ENCODE measurements at regions not wholly inside any gene's neighbourhood (a gene's known extent, or its start where the extent isn't known, plus 50 kb on each side); places are given as distances from the start of the nearest gene placed in this dataset.
"Not testable (repeated sequence)": the region's sequence is repeated elsewhere in the genome, so short reads cannot be mapped to it uniquely, and the experiment has no call there.

DNA sequence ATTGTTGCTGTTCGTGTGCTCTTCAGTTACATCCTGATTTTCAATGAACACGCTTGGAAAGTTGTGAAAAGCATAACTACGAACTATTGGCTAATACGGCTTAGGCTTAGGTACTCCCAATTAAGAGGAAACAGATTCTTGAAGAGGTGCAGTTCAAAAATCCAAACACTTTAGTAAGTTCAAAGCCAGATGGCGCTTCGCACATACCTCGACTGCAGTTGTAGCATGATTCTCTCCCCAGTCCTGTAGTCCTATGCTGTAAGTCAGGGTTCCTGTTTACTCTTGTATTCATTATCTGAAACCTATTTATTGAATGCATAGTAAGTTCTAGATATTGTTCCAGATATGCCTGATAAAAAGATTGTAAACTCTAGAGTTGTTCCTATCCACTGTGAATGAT lies 165.2 kb downstream of the TRIB2 start:
- DNase-seq = no peak

DNA sequence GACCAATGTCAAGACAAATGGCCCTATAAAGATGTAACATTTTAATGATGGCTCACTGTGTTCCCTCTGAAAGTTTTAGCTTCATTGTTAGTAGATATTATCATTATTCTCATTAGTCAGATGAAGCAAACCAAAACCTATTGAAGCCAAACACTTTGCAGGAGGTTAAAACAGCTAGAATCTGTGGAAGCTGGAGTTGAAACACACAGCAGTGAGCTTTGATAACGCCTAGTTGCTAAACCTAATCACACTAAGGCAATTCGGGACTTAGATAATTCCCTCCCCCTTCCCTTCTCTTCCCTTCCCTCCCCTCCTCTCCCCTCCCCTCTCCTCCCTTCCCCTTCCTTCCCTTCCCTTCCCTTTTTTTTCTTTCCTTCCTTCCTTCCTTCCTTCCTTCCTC lies 165.7 kb downstream of the TRIB2 start:
- no peak for DNase-seq

DNA sequence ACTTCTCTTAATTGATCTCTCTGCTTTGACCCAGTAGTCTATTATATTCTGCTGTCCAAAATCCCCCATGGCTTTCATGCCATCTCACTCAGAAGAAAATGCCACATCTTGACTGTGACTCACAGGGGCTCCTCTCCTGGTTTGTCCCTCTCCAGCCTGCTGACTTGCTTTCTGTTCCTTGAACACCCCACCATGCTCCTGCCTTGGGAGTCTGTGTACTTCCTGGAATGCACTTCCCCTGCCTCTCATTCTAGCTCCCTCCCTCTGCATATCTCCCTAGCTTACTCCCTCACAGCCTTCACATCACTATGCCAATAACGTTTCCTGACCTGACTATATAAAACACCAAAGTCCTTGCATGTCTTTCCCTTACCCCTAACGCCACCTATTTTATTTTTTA lies 167.2 kb downstream of the TRIB2 start:
- DNase-seq = no peak

DNA sequence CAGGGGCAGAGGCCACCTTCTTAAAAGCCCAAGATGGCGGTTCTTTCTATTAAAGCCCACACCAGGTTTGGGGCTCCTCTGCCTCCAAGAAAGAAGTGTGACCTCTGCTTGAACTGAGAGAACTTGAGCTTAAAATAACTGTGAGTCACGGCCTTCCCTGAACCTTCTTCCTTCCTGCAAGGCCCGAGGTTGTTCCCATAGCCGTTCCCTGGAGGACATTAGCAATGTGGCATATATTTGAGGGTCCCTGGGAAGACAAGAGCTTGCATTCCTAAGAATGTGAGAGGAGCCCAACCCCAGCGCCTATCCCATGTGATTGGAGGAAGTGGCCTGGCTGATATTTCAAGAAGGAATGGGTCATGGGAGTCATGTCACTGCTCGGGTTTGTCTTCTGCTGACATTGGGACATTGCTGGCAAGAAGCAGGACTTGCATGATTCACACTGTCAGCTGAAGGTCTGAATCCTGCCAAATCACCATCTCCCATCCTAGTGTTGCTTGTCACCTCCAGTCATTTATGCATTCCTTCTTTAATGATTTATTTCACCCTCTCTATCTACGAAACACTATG lies 168.1 kb downstream of the TRIB2 start:
- DNase-seq = no peak

DNA sequence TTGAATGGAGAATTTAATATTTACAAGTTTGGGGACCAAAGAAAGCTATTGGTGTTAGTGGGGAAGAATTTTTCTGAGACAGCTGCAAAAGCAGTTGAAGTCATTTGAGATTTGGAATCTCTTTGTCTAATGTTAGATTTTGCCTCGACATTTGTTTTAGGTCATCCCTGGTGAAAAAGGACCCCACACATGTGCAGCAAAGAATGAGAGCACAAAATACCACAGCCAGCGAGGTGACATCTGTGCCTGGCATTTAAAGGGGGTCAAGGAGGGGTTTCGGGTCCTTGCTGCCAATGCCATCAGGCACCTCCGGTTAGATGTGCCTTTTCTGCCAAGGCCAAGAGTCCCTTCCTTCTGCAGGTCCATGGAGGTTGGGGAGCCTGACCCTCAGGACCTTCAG lies 173.3 kb downstream of the TRIB2 start:
- no peak for DNase-seq

DNA sequence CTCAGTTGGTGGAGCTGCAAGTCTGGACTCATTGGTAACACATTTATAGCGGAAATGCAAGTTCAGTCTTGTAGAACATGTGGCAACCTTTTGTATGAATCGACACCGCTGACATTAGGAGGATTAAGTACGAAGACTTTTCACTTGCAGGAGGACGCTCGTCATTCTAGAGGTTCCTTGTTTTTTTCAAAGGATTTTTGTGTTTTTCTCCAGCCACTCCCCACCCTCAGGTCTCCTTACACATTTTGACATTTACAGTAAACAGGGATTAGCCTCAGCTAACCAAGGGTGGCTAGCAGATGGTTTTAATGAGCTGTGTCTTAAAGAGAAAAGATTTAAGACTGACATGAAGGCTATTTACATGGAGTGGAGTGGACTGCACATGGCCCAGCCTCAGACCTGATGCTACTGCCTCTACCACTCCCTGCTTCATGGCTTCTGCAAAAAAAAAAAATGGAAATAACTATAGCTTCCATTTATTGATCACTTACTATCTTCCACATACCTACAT lies 173.8 kb downstream of the TRIB2 start:
- no peak for DNase-seq

DNA sequence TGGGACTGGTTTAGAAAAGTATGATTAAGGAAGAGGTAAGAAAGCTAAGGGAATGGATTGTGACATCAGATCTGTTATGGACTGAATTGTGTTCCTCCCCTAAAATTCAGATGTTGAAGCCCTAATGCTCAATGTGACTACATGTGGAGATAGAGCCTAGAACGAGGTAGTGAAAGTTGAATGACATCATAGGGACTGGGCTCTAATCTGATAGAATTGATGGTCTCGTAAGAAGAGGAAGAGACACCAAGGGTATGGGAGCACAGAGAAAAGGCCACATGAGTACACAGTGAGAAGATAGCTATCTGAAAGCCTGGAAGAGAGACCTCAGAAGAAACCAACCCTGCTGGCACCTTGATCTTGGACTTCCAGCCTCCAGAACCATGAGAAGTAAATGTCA lies 178.3 kb downstream of the TRIB2 start:
- DNase-seq = no peak

DNA sequence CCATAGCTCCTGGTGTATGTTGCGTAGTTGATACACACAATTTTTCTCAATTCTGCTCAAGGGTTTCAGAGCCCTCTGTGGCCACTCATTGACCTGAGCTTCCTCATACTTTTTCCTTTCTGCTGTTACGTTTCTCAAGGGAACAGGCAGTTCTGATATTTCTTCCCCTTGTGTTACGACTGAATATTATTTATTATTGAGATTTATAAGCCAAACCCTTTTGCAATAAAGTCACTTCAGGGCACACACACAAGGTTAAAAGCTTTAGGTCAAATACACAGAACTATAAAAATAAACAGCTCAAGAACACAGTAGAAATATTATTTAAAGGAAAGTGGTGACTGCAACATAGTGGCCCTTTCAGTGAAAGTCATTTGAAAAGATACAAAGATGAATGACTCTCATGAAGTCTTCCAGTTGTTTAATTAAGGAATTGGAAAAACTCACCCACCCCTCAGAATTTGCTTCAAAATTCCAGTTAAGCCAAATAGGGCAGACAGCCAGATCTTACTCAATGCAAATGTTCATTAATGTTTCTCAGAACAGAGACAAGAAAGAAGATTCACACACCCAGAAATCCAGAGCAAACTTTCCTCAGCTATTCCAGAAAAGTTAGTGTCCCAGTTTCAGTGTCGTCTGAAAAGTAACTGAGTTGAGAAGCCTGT lies 179.7 kb downstream of the TRIB2 start:
- DNase-seq = no peak

DNA sequence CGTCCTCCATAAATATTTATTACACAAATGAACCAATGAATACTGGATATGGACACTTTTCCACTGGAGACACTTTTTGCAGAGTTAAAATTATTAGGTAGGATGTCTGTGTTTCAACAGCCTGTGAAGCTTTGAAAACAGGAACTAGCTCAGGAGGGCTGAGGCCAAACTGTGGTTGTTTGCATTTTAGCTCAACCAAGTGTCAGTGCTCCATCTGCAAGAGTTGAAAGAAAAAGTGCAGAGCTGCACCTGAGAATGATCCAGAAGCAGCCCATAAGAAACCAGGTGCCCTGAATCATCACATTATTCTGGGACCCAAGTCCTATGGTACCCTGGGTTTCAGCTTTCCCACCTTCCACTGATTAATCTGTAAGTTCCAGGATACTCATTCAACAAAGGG lies 180.4 kb downstream of the TRIB2 start:
- no peak for DNase-seq

DNA sequence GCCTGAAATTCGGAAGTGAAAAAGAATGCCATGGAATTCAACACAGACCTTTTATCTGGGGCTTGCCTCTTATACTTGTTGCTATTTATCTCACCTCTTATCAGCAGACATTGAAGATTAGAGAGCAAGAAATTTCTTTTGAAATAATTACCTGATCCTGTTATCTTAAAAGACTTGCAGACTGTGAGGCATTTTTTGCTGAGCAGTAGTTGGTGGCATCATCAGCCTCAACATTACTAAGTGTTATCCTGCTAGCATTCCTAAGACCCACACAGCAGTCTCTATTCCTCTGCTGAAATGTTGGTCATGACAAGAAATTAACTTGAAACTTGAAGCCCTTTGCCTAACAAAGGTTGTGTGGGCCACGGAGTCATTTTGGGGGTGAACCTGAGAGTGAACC lies 186.5 kb downstream of the TRIB2 start:
- DNase-seq = no peak

DNA sequence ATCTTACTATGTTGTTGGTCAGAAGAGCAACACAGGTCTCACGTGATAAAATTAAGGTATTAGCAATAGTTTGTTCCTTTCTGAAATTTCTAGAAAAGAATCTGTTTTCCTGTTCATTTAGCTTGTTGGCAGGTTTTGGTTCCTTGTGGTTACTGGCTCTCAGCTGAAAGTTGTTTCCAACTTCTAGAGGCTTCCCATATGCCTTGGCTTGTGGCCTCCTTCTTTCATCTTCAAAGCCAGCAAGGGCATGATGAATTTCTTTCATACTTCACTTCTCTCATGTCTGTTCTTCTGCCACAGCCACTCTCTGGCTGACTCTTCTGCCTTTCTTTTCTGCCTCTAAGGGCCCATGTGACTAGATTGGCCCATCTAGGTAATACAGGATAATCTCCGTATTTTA lies 193.7 kb downstream of the TRIB2 start:
- no peak for DNase-seq

DNA sequence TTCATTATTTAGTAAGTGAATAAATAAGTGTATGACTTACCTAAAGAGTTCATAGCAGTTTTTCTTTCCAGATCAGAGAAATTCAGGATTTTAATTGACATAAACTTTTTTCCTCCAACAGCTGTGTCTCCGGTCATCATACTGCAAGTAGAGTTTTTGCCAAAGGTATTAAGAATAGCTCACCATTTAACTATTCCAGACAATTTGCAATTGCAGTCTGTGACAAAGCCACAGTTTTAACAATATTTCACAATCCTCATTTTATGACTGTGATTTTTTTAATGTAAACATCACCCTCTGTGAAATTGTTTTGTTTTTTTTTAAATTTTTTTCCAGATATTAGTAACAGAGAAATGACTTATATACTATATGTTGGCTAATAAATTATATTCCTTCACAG lies 199.1 kb downstream of the TRIB2 start:
- no peak for DNase-seq

DNA sequence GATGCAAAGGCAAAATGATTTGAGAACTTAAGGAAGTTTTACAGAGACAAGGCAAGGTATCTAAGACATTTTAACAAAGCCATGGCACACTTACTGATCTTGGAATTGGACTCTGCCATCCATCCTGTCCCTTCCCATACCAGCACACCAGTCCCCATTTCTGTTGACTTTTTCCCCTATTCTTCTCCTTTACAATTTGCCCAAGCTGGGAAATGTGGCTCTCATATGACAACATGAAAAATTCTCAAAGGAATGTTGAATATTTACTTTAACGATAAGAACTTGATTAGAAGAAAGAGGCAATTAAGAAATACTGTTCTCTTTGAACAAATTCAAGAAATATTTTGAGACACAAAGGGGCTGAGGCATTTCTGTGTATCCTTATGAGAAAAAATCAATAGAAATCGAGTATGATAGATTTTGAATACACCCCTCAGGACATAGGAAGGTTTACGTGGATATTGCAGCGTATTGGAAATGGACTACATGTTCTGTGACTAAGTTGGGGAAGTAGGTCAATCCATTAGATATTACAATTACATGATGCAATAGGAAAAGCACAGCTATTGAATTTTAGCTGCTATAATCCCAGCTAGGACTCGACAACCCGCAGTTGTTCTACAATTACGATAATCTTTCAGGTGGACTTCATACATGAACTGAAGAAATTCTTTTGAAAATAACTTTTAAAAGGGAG lies 201.6 kb downstream of the TRIB2 start:
- DNase-seq = no peak

DNA sequence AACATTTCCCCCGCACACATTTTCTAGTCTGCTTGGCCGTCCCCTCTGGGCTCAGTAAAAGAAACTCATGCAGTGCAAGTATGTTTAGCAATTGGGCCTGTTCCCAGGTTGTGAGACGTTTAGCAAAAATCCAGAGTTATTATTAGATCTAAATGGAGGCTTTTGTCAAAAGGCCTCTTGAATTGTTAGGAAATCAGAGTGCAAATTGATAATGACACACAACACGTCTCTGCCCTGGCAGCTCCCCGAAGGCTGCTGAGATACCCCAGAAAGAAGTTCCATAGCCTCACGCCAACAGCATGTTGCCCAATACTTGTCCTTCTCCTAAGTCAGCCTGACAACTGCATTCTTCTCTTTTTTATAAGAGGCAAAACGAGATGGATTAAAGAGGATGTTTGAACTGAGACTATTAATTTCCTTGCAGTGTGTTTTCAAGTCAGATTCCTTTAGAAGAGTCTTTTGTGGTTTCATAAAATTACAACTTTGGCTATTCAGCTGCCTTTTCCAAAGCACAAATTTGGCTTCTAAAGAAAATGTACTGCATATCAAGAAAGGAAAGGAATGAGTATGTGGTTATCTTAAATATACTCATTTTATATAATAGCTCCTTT lies 202.2 kb downstream of the TRIB2 start:
- DNase-seq = no peak

DNA sequence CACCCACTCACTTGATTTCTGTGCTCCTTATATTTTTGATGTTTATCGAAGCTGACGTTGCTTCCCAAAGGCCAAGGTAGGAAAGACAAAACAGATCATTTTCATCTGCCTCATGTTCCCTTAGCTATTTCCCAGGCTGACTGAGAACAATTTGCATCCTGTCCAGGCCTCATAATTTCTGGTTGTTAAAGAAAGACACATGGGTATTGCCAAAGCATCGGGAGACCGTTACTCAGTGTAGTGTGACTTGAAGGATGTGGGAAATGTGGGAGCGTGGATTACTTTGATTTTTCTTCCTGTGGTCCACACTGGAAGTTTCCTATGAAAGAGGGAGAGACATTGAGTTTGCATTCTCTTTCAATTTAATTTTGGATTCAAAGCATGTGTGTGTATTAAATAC lies 204.6 kb downstream of the TRIB2 start:
- DNase-seq = no peak

DNA sequence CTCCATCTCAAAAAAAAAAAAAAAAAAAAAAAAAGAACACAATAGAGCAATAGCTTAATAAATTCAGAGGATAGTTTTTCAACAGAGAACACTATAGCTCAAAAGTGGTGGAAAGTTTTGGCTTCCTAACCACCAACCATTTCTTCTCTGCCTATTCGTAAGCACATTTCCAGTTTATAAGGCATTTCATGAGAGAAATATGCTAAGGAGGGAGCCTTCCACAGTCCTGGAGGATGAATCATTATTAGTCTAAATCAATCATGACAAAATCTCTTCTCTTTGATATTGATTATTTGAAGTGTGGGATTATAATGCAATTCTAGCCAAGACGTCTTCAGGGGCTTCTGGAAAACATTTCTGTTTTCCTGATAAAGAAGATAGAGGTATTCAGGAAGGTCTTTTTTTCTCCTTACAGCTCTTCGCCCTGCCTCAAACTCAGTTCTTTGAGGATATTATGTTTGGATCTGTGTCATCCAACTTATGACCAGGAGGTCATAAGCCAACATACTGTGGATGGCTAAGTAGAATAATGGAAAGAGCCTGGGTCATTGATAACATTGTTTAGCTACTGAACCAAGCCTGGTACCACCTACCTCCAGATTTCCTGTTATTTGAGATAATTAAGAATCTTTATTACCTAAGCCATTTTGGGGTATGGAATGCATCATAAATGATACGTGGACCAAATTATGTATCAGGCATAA lies 207.3 kb downstream of the TRIB2 start:
- DNase-seq = no peak

DNA sequence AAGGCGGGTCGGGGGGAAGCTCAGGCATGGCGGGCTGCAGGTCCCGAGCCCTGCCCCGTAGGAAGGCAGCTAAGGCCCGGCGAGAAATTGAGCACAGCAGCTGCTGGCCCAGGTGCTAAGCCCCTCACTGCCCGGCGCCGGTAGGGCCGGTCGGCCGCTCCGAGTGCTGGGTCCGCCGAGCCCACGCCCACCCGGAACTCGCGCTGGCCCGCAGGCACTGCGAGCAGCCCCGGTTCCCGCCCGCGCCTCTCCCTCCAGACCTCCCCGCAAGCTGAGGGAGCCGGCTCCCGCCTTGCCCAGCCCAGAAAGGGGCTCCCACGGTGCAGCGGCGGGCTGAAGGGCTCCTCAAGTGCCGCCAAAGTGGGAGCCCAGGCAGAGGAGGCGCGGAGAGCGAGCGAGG lies 209.9 kb downstream of the TRIB2 start:
- DNase-seq = not testable (repeated sequence)

DNA sequence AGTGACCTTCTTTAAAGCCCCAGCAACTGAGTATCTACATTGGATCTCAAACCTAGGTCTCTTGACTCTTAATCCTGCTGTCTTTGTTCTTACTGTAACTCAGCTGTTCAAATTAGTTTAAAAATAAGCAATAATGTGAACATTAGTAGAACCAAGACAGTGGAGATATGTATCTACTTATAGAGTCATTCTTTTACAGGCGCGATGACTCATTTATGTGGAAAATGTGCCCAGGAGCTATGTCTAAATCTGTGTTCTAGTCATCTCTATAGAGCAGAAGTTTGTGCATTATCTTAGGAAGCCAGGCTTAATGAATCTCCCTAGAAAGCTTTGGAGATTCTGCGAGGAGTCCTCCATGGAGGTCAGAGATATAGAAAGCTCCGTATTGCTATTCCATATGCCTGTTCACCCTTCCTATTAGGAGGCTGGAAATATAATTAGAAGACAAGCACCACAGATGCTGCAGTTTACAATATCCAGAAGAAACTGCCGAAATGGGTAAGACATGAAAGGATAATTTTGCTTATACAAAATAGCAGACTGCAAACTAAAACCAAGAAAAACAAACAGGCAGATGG lies 211.6 kb downstream of the TRIB2 start:
- DNase-seq = peak; percentile 32

DNA sequence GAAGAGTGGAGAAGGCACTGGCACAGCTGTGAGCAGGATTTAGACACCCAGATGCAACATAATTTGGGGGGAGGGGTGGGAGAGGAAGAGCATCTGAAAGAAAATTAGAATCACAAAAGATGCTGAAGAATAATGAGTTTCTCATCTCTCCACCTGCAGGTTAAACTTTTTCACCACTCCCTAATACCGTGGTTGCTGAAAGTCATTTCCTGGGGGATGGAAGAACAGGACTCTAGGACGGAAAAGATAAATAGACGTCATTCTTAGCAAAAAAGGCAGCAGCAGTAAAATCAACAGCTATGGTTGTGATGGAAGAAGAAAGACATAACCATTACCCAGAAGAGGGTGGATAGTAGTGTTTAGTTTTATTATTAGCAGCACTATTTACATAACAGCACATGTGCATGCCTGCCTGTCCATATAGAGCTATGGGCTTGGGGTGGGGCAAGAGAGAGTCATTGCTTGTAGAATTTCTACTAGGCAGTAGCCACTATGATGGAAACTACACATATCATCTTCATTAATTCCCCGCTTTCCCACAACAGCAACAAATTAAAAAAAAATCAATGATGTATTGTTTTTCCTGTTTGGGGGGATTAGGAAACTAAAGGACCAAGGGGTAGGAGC lies 212.2 kb downstream of the TRIB2 start:
- no peak for DNase-seq

DNA sequence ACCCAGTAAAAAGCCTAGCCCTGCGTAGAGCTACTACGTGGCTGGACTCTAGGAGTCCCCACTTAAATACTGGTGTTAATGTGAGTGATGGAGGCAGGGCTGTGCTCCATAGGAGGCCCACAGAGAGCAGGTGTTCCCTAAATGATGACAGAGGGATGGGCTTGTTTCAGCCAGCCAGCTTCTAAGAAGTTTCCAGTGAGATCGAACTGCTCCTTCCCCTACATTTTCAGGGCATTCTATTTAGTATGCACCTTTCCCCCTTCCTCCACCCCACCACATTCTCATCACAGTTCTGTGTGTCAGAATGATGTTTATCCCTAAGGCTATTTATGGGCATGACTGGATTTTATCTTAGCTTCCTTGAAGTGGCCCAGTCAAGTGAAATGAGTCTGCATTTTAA lies 213.0 kb downstream of the TRIB2 start:
- DNase-seq = no peak

DNA sequence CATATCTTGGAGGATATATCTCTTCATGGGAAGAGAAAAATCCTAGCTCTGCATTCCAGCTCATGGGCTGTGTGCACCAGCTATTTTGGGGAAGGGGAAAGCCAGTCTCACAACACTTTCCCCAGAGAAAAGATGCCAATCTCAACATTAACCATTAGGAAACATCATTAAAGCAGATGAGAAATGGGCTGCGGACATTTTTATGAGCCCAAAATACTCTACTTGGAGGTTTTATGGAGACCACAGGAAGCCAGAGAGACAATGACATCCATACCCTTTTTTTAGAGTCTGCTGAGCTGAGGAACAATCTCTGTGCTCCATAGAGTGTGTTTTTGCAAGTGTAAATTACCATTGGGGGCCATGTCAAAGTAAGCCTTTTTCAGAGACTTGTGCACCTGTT lies 213.7 kb downstream of the TRIB2 start:
- no peak for DNase-seq

DNA sequence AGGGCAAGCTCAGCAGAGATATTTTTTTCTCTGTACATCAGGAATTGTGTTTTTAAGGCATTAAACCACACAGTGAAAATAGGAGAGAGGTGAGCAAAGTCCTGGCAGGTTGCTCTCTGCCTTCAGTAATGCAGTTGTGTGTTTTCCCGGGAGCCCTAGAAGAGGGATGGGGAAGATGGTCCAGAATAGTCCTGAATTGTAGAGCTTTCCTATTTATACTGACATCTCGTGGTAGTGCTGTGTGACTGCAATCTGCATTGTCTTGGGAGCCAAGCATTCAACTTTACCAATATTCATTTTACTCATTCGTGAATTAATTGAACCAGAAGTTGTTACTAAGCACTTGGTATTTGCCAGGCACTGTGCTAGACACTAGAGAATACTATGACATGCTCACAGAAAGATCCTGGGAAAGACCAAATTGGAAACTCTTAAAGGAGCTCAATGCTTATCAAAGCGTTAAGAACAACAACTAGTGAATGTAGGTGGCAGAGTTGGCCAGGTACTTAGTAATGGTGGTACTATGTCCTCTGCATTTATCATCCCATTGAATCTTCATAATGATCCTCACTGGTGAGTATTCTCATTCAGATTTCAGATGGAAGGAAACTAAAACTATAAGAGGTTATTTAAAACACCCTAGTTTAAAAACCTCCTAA lies 214.6 kb downstream of the TRIB2 start:
- no peak for DNase-seq

Measured in stimulated activated CD4-positive, alpha-beta T cell treated with anti-CD3 and anti-CD28 coated beads, Interleukin-15, amount 100 ng/mL, for 24 hours (primary cell).